ENCODE measurements at regions not wholly inside any gene's neighbourhood (a gene's known extent, or its start where the extent isn't known, plus 50 kb on each side); places are given as distances from the start of the nearest gene placed in this dataset.

- Histone ChIP-seq H3K27me3 (no peaks in the 10 kb centered on the region), H3K36me3 (no peaks in the 10 kb centered on the region), H3K4me1 (no peaks in the 10 kb centered on the region), H4K20me1 (ENCODE audit: low read depth) (no peaks in the 10 kb centered on the region), H3K4me2 (no peak overlapping the region), H3K79me2 (ENCODE audit: low read depth) (no peaks in the 10 kb centered on the region), H3K9me3 (ENCODE audit: low read depth) (no peaks in the 10 kb centered on the region), H3K4me3 (no peak overlapping the region), H3K27ac (no peak overlapping the region), H3K9ac (no peak overlapping the region), H2AFZ (replicated peaks) (no peak overlapping the region), H3F3A (ENCODE audit: low read depth) (no peaks in the 10 kb centered on the region)
- Mint-ChIP-seq H3K4me1 (peaks cover 3% of the 10 kb centered on the region), H3K27me3 (ENCODE audit: insufficient read depth, low read depth) (peaks cover 12% of the 10 kb centered on the region), H3K4me3 (no peak overlapping the region), H3K27ac (no peak overlapping the region), H3K9me3 (peaks cover 3% of the 10 kb centered on the region), H3K36me3 (no peaks in the 10 kb centered on the region)
- TF ChIP-seq EZH2phosphoT487 (IDR thresholded peaks at IDR 0.05): no peak
- TF ChIP-seq EZH2 (IDR thresholded peaks at IDR 0.05): no peak
- TF ChIP-seq, protein P1, sequence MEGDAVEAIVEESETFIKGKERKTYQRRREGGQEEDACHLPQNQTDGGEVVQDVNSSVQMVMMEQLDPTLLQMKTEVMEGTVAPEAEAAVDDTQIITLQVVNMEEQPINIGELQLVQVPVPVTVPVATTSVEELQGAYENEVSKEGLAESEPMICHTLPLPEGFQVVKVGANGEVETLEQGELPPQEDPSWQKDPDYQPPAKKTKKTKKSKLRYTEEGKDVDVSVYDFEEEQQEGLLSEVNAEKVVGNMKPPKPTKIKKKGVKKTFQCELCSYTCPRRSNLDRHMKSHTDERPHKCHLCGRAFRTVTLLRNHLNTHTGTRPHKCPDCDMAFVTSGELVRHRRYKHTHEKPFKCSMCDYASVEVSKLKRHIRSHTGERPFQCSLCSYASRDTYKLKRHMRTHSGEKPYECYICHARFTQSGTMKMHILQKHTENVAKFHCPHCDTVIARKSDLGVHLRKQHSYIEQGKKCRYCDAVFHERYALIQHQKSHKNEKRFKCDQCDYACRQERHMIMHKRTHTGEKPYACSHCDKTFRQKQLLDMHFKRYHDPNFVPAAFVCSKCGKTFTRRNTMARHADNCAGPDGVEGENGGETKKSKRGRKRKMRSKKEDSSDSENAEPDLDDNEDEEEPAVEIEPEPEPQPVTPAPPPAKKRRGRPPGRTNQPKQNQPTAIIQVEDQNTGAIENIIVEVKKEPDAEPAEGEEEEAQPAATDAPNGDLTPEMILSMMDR (IDR thresholded peaks at IDR 0.05): no peak
- DNase-seq (ENCODE audit: low spot score): no peak
These were observed 204.6 kb downstream of the BARX2 start for GRCh38 chr11:129580278-129580677.

DNA sequence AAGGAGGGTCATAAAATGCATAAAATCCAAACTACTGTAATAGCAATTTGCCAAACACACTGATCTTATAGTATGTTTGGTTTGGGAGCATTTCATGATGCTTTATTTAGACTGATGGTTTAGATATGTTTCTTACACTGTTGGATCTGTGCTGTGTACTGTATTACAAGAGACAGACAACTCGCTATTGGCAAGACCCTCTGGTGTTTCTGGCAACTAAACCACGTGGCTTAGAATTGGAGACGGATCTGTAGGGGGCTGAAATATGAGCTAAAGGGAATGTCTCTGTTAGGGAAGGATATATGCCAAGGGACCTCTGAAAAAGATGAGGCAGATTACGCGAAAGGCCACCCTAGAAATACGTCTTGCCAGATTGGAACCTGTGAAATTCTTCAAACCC, 208.7 kb downstream of the BARX2 start:
- peaks cover 2% of the 10 kb centered on the region for H3F3A ChIP-seq (ENCODE audit: low read depth)
- no peaks in the 10 kb centered on the region for H3K27me3 ChIP-seq
- Mint-ChIP-seq H3K27ac (no peak overlapping the region), H3K4me1 (peaks cover 3% of the 10 kb centered on the region), H3K27me3 (ENCODE audit: insufficient read depth, low read depth) (peaks cover 4% of the 10 kb centered on the region), H3K9me3 (no peaks in the 10 kb centered on the region), H3K36me3 (no peaks in the 10 kb centered on the region), H3K4me3 (no peak overlapping the region)
- no peaks in the 10 kb centered on the region for H3K9me3 ChIP-seq (ENCODE audit: low read depth)
- TF ChIP-seq, protein P1 (IDR thresholded peaks at IDR 0.05): no peak
- no peak for TF ChIP-seq EZH2phosphoT487 (IDR thresholded peaks at IDR 0.05)
- TF ChIP-seq EZH2 (IDR thresholded peaks at IDR 0.05): no peak
- H2AFZ ChIP-seq (replicated peaks): no peak overlapping the region
- no peak overlapping the region for H3K27ac ChIP-seq
- H3K4me1 ChIP-seq: peaks cover 5% of the 10 kb centered on the region
- no peak for DNase-seq (ENCODE audit: low spot score)
- H4K20me1 ChIP-seq (ENCODE audit: low read depth): no peaks in the 10 kb centered on the region
- no peaks in the 10 kb centered on the region for H3K36me3 ChIP-seq
- H3K4me2 ChIP-seq: no peak overlapping the region
- no peak overlapping the region for H3K9ac ChIP-seq
- no peak overlapping the region for H3K4me3 ChIP-seq
- no peaks in the 10 kb centered on the region for H3K79me2 ChIP-seq (ENCODE audit: low read depth)

DNA sequence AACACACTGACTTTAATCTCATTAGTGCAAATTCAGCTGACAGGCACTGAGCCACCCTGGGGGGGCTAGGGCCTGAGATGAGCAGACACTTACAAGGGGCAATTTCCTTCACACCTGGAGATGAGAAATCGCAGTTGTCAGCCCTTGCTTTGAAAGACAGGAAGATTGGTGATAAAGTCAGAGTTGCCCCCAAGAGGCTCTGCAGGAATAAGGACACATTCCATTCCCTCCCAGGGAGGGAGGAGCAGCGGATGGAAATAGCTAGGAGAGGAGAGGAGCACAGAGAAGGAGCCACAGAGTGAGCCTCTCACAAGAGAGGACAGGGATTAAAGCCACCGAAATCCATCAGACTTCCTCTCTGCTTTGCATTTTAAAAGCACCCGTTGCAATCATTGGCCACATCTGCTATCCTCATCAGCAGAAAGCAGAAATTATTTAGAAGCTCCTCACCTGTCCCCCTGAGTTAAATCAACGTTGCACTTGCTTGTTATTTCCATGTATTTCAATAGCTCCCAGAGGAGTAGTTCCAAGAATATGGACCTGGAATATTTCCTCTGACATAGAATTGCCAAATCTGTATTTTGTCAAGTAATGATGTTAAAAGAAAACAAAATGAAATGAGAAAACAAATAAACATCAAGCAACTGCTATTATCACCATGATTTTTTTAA, 213.7 kb downstream of the BARX2 start:
- Mint-ChIP-seq H3K9me3 (peaks cover 3% of the 10 kb centered on the region), H3K27me3 (ENCODE audit: insufficient read depth, low read depth) (peaks cover 2% of the 10 kb centered on the region), H3K36me3 (no peaks in the 10 kb centered on the region), H3K4me3 (no peak overlapping the region), H3K4me1 (no peaks in the 10 kb centered on the region), H3K27ac (no peak overlapping the region)
- DNase-seq (ENCODE audit: low spot score): peak; percentile 39
- TF ChIP-seq EZH2 (IDR thresholded peaks at IDR 0.05): no peak
- TF ChIP-seq, protein P1 (IDR thresholded peaks at IDR 0.05): no peak
- no peak for TF ChIP-seq EZH2phosphoT487 (IDR thresholded peaks at IDR 0.05)
- Histone ChIP-seq H3K27ac (no peak overlapping the region), H3K9ac (no peak overlapping the region), H4K20me1 (ENCODE audit: low read depth) (no peaks in the 10 kb centered on the region), H3K4me2 (peak overlapping the region; percentile 58), H2AFZ (replicated peaks) (peak overlapping the region; percentile 38), H3K79me2 (ENCODE audit: low read depth) (no peaks in the 10 kb centered on the region), H3F3A (ENCODE audit: low read depth) (peaks cover 5% of the 10 kb centered on the region), H3K27me3 (no peaks in the 10 kb centered on the region), H3K4me1 (peaks cover 12% of the 10 kb centered on the region), H3K9me3 (ENCODE audit: low read depth) (no peaks in the 10 kb centered on the region), H3K36me3 (no peaks in the 10 kb centered on the region), H3K4me3 (no peak overlapping the region)

Data from neural progenitor cell (in vitro differentiated cells).